Prostate gland (tissue), 2 donors: ENCODE measurements at regions not wholly inside any gene's neighbourhood (a gene's known extent, or its start where the extent isn't known, plus 50 kb on each side); places are given as distances from the start of the nearest gene placed in this dataset.

Source experiments
- DNase-seq: peaks from one replicate; pipeline ENCODE4 v3.0.0-alpha.2; 2019; ENCODE audit warnings: low spot score
- H3K27ac ChIP-seq, 2 donors: fragments of 200-600 bp; sonication (generic); 2 replicates each; pipeline ENCODE4 v1.5.1; 2017 to 2019
- H3K27me3 ChIP-seq: fragments of 200-600 bp; sonication (generic); replicated peaks from 2 replicates; pipeline ENCODE4 v1.5.1; 2019; ENCODE audit not compliant: insufficient read depth
- H3K36me3 ChIP-seq, 2 donors: fragments of 200-600 bp; sonication (generic); 1 replicate in 1 of 2; 2 replicates in 1 of 2; pipeline versions ENCODE4 v1.5.1 to v1.8.1; 2017 to 2019
- H3K4me1 ChIP-seq: fragments of 200-600 bp; sonication (generic); replicated peaks from 2 replicates; pipeline ENCODE4 v1.5.1; 2019
- H3K4me3 ChIP-seq, 2 donors: fragments of 200-600 bp; sonication (generic); 2 replicates each; pipeline ENCODE4 v1.5.1; 2017 to 2019
- H3K9me3 ChIP-seq: fragments of 200-600 bp; sonication (generic); 2 replicates; pipeline ENCODE4 v1.5.1; 2017
- POLR2A ChIP-seq: fragments of 450-650 bp; IDR thresholded peaks from one replicate; pipeline ENCODE4 v1.6.1; 2016; ENCODE audit warnings: antibody characterized with exemption, mild to moderate bottlenecking
- POLR2AphosphoS5 ChIP-seq: sonication (generic); formaldehyde crosslinking; IDR thresholded peaks from one replicate; pipeline ENCODE4 v1.6.1; 2017; ENCODE audit warnings: antibody characterized with exemption
- WGBS: methylation state at CpG from one replicate; pipeline ENCODE4 v1.1.5; 2018; 5-methylcytosine and 5-hydroxymethylcytosine counted together
- intact Hi-C: fragments of 100-400 bp; cut with DNase I; formaldehyde crosslinking; loops from one replicate; pipeline ENCODE4 v1.14.2; 2022
- TF ChIP-seq, protein P1 (sequence below), 4 experiments: fragments of 200-600 bp in 2 of 4; fragments of 450-650 bp in 2 of 4; sonication (generic) in 2 of 4; IDR thresholded peaks; 1 replicate in 3 of 4; 2 replicates in 1 of 4; pipeline ENCODE4 v1.5.1; 2016 to 2019; ENCODE audit warnings: antibody characterized with exemption in 4 of 4, mild to moderate bottlenecking in 2 of 4, moderate library complexity in 2 of 4

DNA sequence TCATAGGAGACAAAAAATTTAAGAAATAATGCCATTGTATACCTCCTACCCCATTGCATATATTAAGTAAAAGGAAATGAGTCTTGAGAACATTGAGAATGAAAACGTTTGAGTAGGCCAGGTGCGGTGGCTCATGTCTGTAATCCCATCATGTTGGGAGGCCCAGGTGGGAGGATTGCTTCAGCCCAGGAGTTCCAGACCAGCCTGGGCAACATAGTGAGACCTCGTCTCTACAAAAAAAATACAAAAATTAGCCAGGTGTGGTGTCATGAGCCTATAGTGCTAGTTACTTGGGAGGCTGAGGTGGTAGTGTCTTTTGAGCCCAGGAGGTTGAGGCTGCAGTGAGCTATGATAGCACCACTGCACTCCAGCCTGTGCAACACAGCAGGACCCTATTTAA lies 107.7 kb upstream of the MGAT5 start:
- H3K4me3 ChIP-seq = no peak overlapping the region
- H3K27me3 ChIP-seq = no peaks in the 10 kb centered on the region
- H3K4me1 ChIP-seq = no peaks in the 10 kb centered on the region
- no peak for DNase-seq
- intact Hi-C loops = no loop called here
- H3K36me3 ChIP-seq = no peaks in the 10 kb centered on the region
- TF ChIP-seq POLR2AphosphoS5 = no peak
- TF ChIP-seq, protein P1, sequence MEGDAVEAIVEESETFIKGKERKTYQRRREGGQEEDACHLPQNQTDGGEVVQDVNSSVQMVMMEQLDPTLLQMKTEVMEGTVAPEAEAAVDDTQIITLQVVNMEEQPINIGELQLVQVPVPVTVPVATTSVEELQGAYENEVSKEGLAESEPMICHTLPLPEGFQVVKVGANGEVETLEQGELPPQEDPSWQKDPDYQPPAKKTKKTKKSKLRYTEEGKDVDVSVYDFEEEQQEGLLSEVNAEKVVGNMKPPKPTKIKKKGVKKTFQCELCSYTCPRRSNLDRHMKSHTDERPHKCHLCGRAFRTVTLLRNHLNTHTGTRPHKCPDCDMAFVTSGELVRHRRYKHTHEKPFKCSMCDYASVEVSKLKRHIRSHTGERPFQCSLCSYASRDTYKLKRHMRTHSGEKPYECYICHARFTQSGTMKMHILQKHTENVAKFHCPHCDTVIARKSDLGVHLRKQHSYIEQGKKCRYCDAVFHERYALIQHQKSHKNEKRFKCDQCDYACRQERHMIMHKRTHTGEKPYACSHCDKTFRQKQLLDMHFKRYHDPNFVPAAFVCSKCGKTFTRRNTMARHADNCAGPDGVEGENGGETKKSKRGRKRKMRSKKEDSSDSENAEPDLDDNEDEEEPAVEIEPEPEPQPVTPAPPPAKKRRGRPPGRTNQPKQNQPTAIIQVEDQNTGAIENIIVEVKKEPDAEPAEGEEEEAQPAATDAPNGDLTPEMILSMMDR (IDR thresholded peaks at IDR 0.05) = no peak
- no peak for TF ChIP-seq POLR2A
- no peaks in the 10 kb centered on the region for H3K9me3 ChIP-seq
- no peak overlapping the region for H3K27ac ChIP-seq
- 72% methylated on average over 3 of the region's 3 CpGs for WGBS

DNA sequence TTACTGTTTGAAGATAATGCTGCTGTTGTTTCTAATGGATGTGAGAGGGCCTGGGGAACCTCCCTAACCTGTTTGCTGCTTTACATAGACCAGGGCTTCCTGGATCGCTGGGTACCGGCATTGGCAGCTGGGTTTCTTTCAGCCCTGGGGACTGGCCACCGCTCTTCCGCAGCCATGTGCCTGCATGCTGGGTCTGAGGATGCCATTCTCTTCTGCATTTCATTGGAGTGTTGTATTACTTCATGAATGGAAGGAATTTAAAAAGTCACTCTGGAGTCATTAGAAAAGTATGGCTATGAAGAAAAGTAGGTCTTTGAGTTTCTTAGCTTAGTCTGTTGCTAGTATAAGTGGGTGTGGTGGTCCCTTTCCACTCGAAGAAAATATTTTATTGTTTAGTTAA lies 107.3 kb upstream of the MGAT5 start:
- H3K36me3 ChIP-seq = no peaks in the 10 kb centered on the region
- TF ChIP-seq POLR2A (no peak), POLR2AphosphoS5 (no peak)
- TF ChIP-seq, protein P1 (IDR thresholded peaks at IDR 0.05) = no peak
- intact Hi-C loops = no loop called here
- H3K9me3 ChIP-seq = no peaks in the 10 kb centered on the region
- 25% methylated on average over 5 of the region's 5 CpGs for WGBS
- H3K27ac ChIP-seq = no peak overlapping the region
- H3K4me3 ChIP-seq = no peak overlapping the region
- no peak for DNase-seq
- no peaks in the 10 kb centered on the region for H3K27me3 ChIP-seq
- no peaks in the 10 kb centered on the region for H3K4me1 ChIP-seq

DNA sequence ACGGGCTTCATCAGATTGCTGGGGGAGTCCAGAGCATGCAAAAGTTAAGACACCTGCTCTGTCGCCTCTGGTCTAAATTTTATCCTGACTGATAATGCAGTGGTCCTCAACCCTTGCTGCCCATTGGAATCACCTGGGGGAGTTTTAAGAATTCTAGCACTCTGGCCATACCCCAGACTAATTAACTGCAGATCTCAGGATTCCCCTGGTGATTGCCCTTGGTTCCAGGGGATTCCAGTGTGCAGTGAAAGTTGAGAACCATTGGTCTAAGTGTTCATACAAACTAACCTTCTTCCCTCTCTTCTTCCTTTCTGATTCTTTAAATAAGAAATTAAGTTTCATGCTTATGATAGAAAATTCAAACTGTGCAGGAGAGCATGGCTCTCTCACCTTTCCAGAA lies 105.7 kb upstream of the MGAT5 start:
- H3K27me3 ChIP-seq = no peaks in the 10 kb centered on the region
- H3K27ac ChIP-seq = no peak overlapping the region
- H3K36me3 ChIP-seq = no peaks in the 10 kb centered on the region
- no peak overlapping the region for H3K4me3 ChIP-seq
- DNase-seq = no peak
- no peaks in the 10 kb centered on the region for H3K9me3 ChIP-seq
- no peaks in the 10 kb centered on the region for H3K4me1 ChIP-seq
- TF ChIP-seq, protein P1 (IDR thresholded peaks at IDR 0.05) = no peak
- TF ChIP-seq POLR2A (no peak), POLR2AphosphoS5 (no peak)
- WGBS = 90% methylated on average over 2 of the region's 2 CpGs
- intact Hi-C loops = no loop called here

DNA sequence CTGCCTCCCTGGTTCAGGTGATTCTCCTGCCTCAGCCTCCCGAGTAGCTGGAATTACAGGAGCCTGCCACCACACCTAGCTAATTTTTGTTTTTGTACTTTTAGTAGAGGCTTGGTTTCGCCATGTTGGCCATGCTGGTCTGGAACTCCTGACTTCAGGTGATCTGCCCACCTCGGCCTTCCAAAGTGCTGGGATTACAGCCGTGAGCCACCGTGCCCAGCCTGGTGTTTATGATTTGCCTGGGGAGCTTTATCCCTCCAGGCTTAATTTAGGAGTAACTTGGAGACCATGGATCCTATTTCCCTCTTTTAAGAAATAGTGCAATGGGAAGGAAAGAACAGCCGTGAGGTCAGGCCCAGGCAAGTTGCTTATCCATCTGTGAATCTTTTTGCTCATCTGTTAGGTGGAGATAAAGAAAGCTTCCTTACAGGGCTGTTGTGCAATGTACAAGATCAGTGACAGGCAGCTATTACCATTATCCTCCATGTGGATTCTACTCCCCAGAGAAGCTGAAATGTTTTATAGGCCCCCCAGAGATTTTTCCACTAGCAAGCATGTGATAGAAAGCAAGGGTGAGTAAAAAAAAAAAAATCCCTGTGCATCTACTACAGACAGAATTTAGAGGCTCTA lies 104.9 kb upstream of the MGAT5 start:
- no peaks in the 10 kb centered on the region for H3K27me3 ChIP-seq
- intact Hi-C loops = no loop called here
- no peak overlapping the region for H3K27ac ChIP-seq
- TF ChIP-seq POLR2AphosphoS5 = no peak
- TF ChIP-seq POLR2A = no peak
- WGBS = 58% methylated on average over 6 of the region's 6 CpGs
- H3K4me3 ChIP-seq = no peak overlapping the region
- no peak for DNase-seq
- no peaks in the 10 kb centered on the region for H3K4me1 ChIP-seq
- H3K36me3 ChIP-seq = no peaks in the 10 kb centered on the region
- H3K9me3 ChIP-seq = no peaks in the 10 kb centered on the region

DNA sequence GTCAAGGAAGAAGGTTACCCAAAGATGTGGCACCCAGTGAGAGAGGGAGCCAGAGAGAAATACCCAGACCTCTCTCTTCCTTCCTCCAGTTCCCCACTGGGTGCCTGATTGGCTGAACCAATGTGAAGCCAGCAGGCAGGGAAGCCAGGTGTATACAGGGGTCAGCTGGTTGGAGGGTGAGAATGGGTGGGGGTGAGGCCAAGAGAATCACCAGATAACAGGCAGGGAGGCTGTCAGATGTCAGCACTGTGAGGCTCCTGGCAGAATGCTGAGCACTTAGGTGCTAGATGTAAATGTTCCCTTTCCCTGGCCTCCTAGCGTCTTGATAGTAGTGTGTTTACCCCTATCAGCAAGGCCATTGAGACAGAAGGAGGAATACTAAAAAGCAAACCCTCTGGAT lies 104.0 kb upstream of the MGAT5 start:
- H3K9me3 ChIP-seq = no peaks in the 10 kb centered on the region

More for the DNA sequence above, 104.0 kb upstream of the MGAT5 start:
- Histone ChIP-seq H3K27ac (no peak overlapping the region), H3K4me1 (no peaks in the 10 kb centered on the region), H3K36me3 (no peaks in the 10 kb centered on the region), H3K4me3 (no peak overlapping the region), H3K27me3 (no peaks in the 10 kb centered on the region)
- TF ChIP-seq POLR2A (no peak), POLR2AphosphoS5 (no peak)
- TF ChIP-seq, protein P1 (IDR thresholded peaks at IDR 0.05) = no peak
- intact Hi-C loops = no loop called here
- DNase-seq = no peak
- WGBS = 100% methylated on average over 1 of the region's 1 CpG
